Left hindlimb (tissue), 1 donor: ENCODE measurements at regions not wholly inside any gene's neighbourhood (a gene's known extent, or its start where the extent isn't known, plus 50 kb on each side); places are given as distances from the start of the nearest gene placed in this dataset.

Experiments used
- DNase-seq: peaks from one replicate; pipeline ENCODE4 v3.0.0-alpha.2; 2018

- no peak for DNase-seq
Observed at GRCh38 chr4:79528241-79528706, 120.2 kb upstream of the GK2 start.

GRCh38 chr4:79526641-79527565, 118.9 kb upstream of the GK2 start:
- no peak for DNase-seq

GRCh38 chr4:79516114-79516513, 108.1 kb upstream of the GK2 start:
- DNase-seq = no peak

GRCh38 chr4:79514621-79515329, 106.7 kb upstream of the GK2 start:
- no peak for DNase-seq

DNA sequence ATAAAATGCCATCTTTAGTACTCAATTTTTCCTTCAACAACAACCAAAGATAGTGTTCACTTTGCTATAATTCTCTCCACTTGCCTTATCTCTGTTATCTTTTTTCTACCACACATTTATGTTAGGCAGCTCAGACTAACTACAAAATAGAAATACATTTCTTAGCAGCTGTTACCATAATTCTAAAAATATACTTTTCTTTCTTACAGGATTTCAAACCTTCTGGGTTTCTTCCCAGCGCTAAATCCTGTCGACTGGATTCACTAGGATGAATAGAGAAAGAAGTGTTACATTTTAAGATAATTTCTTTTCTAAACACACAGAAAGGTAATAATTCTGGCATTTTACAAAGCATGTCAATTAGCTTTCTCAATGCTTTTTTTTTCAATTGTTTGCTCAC, 105.5 kb upstream of the GK2 start:
- DNase-seq = no peak

- DNase-seq = no peak
Observed at GRCh38 chr4:79512363-79512762, 104.3 kb upstream of the GK2 start.

- no peak for DNase-seq
Observed at GRCh38 chr4:79502081-79502480, 94.1 kb upstream of the GK2 start.

GRCh38 chr4:79498282-79498681, 90.3 kb upstream of the GK2 start:
- no peak for DNase-seq

- no peak for DNase-seq
Observed at GRCh38 chr4:79497001-79497400, 89.0 kb upstream of the GK2 start.

DNA sequence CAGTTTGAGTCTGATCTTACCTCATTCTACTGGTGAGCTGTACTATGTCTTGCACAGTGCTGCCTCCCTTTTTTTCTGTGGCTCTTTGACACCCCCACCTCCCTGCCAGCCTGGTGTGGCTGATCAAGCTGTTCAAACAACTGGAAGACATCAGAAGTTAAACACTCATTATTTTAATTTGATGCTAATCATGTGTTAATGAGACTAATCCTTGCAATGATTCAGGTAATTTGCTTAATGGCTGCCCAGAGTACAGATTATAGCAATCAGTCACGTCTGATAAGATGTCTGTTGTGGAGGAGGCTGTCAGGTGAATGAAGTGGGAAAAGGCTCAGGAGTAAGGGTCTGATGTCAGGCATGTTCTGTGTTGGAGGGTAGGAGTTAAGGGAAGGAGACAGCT, 87.4 kb upstream of the GK2 start:
- no peak for DNase-seq

- DNase-seq = no peak
Observed at GRCh38 chr4:79492148-79492547, 84.1 kb upstream of the GK2 start.

GRCh38 chr4:79489506-79489905, 81.5 kb upstream of the GK2 start:
- no peak for DNase-seq

DNA sequence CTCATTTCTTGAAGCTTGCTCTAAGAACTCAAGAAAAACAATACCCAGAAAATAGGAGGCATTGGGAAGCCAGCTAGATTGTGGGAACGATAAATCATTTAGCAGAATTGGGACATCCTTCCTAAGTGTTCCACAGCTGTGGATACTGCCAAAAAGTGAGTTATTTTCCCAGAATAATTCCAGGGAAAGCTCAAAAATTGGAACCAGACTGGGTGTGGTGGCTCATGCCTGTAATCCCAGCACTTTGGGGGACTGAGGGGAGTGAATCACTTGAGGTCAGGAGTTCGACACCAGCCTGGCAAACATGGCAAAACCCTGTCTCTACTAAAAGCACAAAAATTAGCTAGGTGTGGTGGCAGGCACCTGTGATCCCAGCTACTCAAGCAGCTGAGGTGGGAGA, 68.2 kb upstream of the GK2 start:
- no peak for DNase-seq

GRCh38 chr4:79473439-79473724, 65.4 kb upstream of the GK2 start:
- DNase-seq = no peak

DNA sequence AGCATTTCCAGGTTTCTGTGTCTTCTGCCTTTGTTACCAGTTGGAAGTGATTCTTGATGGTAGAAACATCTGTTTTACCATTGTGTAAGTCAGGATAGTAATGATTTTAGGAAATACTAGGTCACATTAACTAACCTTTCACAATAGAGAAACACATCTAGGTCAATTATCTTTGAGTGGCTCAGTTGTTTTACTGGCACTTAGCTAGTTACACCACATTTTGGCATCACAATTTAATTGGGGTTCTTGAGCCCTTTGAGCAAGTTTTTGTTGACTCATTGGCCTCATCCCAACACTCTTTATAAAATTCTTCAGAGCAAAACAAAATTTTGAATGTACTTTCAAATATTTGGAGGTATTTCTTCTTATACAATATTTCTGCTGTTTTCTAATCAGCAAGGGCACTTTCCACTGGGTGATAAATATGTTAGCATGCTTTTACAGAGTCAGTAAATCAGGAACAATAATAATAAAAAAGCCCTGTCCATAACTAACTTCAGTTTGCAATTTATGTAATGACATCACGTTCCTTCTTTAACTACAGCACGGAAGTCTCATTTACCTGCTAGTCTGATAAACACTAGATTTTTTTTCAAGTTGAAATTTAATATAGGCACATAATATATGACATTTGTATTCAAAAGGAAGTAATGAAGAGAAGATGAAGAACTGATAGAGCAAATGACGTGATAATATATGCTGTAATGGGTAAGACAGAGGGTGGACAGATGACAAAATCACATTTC, 64.8 kb upstream of the GK2 start:
- no peak for DNase-seq

DNA sequence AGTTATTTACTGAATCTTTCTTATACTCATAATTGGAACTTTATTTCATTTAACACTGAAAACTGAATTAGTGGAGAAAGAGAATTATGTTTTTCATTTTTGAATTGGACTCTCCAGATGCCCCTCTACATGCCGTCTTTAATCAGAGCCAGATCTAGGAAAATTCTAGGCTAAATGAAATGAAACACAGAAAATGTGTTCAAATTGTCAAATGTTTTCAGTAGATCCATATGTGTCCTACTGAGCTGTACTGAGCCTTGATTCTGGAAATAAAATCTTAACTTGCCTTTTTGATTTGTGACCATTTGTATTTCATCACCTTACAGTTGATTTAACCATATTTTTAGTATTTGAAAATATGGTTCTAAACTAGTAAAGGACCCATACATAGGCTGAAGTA, 64.0 kb upstream of the GK2 start:
- no peak for DNase-seq

- DNase-seq = no peak
Observed at GRCh38 chr4:79471309-79471708, 63.3 kb upstream of the GK2 start.

- DNase-seq = no peak
Observed at GRCh38 chr4:79467246-79467932, 59.4 kb upstream of the GK2 start.

DNA sequence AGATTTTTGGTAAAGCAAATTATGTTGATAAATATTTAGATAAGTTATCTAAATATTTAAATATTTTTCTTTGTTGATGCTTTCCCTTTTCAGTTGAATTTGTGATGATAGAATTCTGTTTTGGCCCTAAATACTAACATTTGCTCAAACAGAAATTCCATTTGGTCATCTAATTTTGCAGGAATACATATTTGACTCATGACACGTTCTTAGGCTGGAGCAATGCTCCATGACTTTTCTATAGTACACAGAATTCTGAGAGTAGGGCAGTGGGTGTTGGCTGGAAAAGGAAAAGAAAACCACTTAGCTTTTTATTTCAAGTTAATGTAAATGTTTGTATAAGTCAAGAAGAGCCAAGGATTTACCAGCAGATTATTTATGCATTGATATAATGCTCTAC, 58.6 kb upstream of the GK2 start:
- DNase-seq = no peak
